Activated naive CD4-positive, alpha-beta T cell treated with anti-CD3 and anti-CD28 coated beads, Interleukin-2, amount 10 ng/mL, durations not matched to agents 7 days and 5 days (primary cell): ENCODE measurements at regions not wholly inside any gene's neighbourhood (a gene's known extent, or its start where the extent isn't known, plus 50 kb on each side); places are given as distances from the start of the nearest gene placed in this dataset.

Experiments used
- CTCF ChIA-PET: fragments of 350-600 bp; sonication (Branson Sonifier 250); formaldehyde crosslinking; loops from one replicate; lab custom pipeline; 2021; ENCODE audit warnings: antibody characterized with exemption; lab: Charles Lee
- DNase-seq: peaks from one replicate; pipeline ENCODE4 v3.0.0-alpha.2; 2020
- H3K27ac Mint-ChIP-seq: one replicate; pipeline ENCODE4 v1.8.0; 2021; ENCODE audit warnings: mild to moderate bottlenecking, moderate library complexity, mixed read lengths
- H3K27me3 Mint-ChIP-seq: one replicate; pipeline ENCODE4 v1.8.0; 2021; ENCODE audit warnings: mild to moderate bottlenecking, mixed read lengths
- H3K36me3 Mint-ChIP-seq: one replicate; pipeline ENCODE4 v1.8.0; 2021; ENCODE audit warnings: mixed read lengths
- H3K4me1 Mint-ChIP-seq: one replicate; pipeline ENCODE4 v1.8.0; 2021; ENCODE audit warnings: mixed read lengths
- H3K4me3 Mint-ChIP-seq: one replicate; pipeline ENCODE4 v1.8.0; 2021; ENCODE audit warnings: mild to moderate bottlenecking, moderate library complexity, mixed read lengths
- H3K9me3 Mint-ChIP-seq: one replicate; pipeline ENCODE4 v1.8.0; 2021; ENCODE audit warnings: mixed read lengths

DNA sequence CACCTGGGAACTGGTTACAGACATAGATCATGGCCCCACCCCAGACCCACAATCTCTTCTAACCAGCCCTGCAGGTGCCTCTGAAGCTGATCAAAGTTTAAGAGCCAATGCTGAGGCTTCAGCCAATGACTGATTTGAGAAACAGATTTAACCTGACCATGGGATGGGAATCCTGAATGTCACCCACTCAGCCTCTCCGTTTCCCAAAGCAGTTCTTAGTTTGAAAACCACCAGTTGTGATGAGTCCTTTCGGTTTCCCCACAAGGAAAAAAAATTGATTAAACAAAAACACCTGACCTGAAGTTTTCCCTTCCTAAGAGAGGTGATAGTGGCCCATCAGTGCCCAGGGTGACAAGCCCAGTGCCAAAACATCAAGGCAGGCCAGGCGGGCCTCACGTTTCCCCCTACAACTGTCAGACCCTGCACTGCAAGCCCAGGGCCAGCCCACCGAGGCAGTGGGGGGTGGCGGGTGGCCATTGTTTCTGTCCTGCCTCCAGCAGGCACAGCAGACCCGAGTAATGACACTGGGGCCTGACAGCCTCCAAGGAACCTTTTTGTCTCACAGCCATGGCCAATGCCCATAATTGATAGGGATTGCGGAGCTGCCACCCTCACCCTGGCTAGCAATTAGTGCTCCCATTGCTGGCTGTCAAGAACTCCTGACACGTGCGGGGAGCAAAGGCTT, 75.4 kb upstream of the ZMIZ1 start:
- Mint-ChIP-seq H3K36me3 (no peaks in the 10 kb centered on the region), H3K27ac (no peak overlapping the region), H3K4me1 (no peaks in the 10 kb centered on the region), H3K27me3 (peaks cover 38% of the 10 kb centered on the region), H3K4me3 (no peak overlapping the region), H3K9me3 (no peaks in the 10 kb centered on the region)
- CTCF ChIA-PET, result no interaction called here
- DNase-seq, result no peak

DNA sequence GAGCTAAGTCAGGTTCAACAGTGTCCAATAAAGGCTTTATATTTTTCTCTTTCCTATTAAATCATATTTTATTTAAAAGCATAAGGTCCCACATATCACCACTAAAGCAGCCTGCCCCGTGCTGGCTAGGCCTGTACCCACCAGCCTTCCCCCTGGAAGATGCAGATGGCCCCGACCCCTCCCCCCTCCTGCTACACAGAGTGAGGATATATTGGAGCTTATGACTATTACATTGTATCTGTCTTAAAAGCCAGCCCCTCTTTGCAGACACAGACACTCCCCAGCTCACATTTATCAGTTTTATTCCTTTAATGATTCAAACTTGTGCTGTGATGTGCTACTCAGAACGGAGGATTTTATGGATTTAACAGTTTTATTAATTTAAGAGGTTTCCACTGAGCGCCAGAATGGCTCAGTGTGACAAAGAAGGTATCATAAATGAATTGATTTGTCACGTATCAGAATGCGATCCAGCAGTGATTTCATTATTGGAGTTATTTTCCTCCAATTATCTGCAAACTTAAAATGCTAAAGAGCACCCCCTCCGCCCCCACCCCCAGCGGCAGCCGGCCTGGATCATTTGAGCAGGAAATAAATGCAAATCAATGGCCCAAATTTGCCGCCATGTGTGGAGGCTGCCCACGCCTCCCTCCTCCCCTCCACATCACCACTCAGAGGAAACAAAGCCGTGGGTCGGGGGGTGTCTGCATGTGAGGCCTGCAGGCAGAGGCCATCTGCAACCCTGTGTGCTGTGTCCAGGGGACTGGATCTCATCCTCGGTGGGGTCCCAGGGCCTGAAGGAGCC, 72.6 kb upstream of the ZMIZ1 start:
- DNase-seq, result no peak
- H3K36me3 Mint-ChIP-seq, result no peaks in the 10 kb centered on the region
- peaks cover under 1% of the 10 kb centered on the region for H3K4me1 Mint-ChIP-seq
- H3K27me3 Mint-ChIP-seq, result peaks cover 37% of the 10 kb centered on the region
- no peak overlapping the region for H3K4me3 Mint-ChIP-seq
- no peaks in the 10 kb centered on the region for H3K9me3 Mint-ChIP-seq
- H3K27ac Mint-ChIP-seq, result no peak overlapping the region
- CTCF ChIA-PET, result interaction anchor here (0.6 kb wide), 1 partner anchor 16 kb away, joined by 3 read pairs; no protein-coding TSS in a partner anchor

DNA sequence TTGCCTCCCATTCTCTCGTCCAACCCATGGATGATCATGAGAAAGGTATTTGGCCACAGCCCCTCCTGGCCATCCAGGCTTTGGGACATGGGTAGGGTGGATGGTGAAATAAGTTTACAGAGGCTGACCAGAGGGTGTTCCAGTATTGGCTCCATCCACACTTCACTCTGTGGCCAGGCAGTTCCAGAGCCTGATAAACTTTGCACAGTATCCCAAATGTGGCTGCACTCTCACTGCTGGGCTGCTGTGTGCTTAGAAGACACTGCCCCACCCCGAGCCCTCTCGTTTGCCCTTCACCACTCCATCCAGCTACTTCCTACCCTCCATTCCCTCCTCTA, 72.0 kb upstream of the ZMIZ1 start:
- H3K27me3 Mint-ChIP-seq, result peaks cover 43% of the 10 kb centered on the region
- CTCF ChIA-PET, result interaction anchor here (0.6 kb wide), 1 partner anchor 489 kb away, joined by 3 read pairs; no protein-coding TSS in a partner anchor
- peaks cover 5% of the 10 kb centered on the region for H3K4me1 Mint-ChIP-seq
- no peak for DNase-seq
- no peaks in the 10 kb centered on the region for H3K9me3 Mint-ChIP-seq
- no peak overlapping the region for H3K27ac Mint-ChIP-seq
- H3K36me3 Mint-ChIP-seq, result no peaks in the 10 kb centered on the region
- H3K4me3 Mint-ChIP-seq, result no peak overlapping the region

DNA sequence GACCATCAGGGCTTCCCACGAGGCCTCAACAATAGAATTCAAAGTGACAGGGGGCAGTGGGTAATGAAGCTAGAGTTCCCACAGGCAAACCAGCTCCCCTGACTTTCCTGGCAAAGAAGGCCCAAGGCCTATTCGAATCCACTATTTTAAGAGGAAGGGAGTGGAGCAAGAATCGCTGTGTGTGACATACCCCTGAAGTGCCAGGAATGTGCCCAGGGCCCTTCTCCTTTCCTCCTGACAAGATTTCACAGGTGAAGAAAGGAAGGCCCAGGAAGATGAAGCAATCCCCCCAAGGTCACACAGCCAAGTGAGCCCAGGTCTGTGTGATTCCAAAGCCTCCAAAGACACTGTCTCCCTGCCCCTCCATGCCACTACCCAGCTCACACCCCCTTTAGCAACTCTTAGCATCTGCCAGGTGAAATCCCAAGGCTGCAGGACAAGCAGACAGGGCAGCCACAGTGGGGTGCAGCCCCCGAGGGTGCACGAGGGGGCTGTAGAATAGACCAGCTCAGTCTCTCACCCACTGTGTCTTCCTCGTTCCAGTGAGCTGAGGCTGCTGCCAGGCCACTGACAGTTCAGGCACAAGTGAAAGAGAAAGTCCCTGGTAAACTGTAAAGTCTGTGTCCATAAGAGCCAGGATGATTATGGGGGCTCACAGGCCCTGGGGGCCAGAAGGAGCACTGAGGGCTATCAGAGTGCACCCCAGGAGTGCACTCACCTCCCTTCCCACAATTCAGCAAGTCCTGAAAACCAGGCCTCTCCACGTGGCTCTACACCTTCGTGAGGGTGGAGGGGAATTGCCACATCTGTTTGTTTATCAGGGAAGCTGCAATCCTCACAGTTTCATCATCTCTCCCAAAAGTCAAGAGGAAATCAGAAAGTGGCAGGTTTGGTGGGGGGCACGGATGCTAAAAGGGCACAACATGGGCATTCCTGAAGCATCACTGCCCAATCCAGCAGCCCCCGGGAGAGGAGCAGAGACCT, 70.8 kb upstream of the ZMIZ1 start:
- DNase-seq, result no peak
- CTCF ChIA-PET, result interaction anchor here (0.6 to 1.2 kb wide), 2 partner anchors 198 to 488 kb away, joined by 3 to 4 read pairs; no protein-coding TSS in a partner anchor
- peaks cover 5% of the 10 kb centered on the region for H3K4me1 Mint-ChIP-seq
- no peaks in the 10 kb centered on the region for H3K36me3 Mint-ChIP-seq
- H3K27ac Mint-ChIP-seq, result no peak overlapping the region
- H3K27me3 Mint-ChIP-seq, result peaks cover 50% of the 10 kb centered on the region
- H3K4me3 Mint-ChIP-seq, result no peak overlapping the region
- H3K9me3 Mint-ChIP-seq, result no peaks in the 10 kb centered on the region

DNA sequence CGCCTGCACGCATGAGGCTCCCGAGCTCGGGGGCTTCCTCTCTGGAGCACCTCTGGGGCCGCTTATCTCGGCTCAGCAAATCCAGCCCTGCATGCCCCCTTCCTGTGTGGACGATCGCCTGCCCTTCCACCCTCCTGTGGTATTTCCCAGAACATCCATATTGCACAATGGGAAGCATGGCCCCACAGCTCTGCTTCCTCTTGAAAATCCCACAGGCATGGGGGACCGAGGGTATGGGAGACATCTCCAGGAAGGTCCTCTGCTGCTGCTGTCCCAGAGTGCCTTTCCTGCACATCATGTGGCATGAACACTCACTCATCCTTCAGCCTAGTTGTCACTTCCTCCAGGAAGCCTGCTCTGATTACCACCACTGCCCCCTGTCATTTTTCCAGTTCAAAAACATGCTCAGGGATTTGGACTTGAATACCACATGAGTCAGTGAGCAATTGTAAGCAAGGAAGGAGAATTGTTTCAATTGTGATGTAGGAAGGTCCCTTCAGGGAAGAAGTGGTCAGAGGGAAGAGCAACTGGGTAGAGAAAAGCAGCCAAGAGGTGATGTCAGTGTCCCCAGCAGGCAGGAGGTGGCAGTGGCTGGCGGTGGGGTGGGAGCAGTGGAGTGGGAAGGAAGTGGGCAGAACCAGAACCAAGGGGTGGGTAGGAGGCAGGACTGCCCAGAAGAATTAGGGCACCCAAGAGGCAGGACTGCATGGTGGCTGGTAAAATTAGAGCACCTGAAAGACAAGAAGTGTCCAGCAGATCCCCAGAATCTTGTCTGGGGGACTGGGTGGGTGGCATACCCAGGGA, 67.5 kb upstream of the ZMIZ1 start:
- H3K4me1 Mint-ChIP-seq, result peaks cover 5% of the 10 kb centered on the region
- no peak overlapping the region for H3K4me3 Mint-ChIP-seq
- no peak for DNase-seq
- no peaks in the 10 kb centered on the region for H3K9me3 Mint-ChIP-seq
- no peak overlapping the region for H3K27ac Mint-ChIP-seq
- CTCF ChIA-PET, result no interaction called here
- H3K27me3 Mint-ChIP-seq, result peaks cover 49% of the 10 kb centered on the region
- no peaks in the 10 kb centered on the region for H3K36me3 Mint-ChIP-seq

DNA sequence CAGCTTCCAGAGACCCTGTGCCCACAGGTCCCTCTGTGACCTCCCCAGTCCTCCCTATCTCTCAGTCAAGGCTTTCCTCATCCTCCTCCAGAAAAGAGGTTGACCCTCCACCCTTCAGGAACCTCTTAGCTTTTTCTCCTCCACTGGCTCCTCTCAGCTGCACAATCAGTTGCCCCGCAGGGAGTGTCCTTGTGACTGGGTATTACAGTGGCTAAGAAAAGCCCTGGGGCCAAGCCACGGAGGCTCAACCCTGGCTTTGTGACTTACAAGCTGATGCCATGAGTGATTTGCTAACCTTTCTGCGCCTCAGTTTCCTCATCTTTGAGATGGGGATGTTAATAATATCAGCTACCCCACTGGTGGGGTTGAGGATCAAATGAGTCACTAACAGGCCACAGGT, 66.4 kb upstream of the ZMIZ1 start:
- Mint-ChIP-seq H3K36me3 (no peaks in the 10 kb centered on the region), H3K27me3 (peaks cover 42% of the 10 kb centered on the region), H3K4me1 (peaks cover 5% of the 10 kb centered on the region), H3K9me3 (no peaks in the 10 kb centered on the region), H3K4me3 (no peak overlapping the region), H3K27ac (no peak overlapping the region)
- CTCF ChIA-PET, result no interaction called here
- no peak for DNase-seq

DNA sequence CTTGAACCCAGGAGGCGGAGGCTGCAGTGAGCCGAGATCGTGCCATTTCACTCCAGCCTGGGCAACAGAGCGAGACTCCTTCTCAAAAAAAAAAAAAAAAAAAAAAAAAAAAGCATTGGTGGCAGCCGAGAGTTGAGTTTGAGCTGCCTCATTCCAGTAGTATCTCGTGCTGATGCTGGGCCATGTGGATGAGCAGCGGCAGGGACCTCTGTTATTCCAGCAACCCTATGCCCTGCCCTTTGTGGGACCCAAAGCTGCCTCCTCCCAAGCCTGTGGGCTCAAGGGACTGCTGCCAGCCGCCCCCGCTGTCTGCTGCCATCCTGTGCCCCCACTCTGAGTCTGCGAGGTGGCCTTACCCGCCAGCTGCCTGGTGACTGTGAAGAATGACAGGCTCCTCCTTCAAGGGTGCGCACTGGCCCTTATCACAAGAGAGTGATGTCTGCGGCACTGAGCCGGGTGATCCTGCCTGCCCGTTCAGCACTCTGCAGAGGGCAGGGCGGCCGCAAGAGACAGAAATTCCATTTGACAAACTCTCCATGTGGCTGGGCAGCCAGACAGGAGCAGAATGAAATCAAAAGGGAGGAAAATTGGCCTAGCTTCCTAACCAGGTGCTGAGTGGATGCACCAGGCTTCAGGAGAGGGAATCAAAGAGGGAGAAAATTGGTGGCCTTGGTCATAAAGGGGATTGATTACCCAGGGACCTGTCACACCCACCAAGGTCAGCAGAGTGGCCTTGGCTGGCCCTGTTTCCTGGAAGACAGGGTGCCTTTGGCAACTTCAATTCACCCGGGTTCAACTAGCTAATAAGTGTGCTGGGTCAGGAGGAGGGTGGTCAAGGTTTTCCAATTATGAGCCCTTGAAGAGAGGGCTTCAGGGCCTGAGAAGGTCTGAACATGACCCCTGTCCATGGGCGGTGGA, 65.3 kb upstream of the ZMIZ1 start:
- DNase-seq, result no peak
- no peaks in the 10 kb centered on the region for H3K9me3 Mint-ChIP-seq
- peaks cover 36% of the 10 kb centered on the region for H3K27me3 Mint-ChIP-seq
- CTCF ChIA-PET, result interaction anchor here (0.6 kb wide), 1 partner anchor 908 kb away, joined by 3 read pairs; no protein-coding TSS in a partner anchor
- H3K4me1 Mint-ChIP-seq, result peaks cover 5% of the 10 kb centered on the region
- no peaks in the 10 kb centered on the region for H3K36me3 Mint-ChIP-seq
- H3K4me3 Mint-ChIP-seq, result no peak overlapping the region
- no peak overlapping the region for H3K27ac Mint-ChIP-seq

DNA sequence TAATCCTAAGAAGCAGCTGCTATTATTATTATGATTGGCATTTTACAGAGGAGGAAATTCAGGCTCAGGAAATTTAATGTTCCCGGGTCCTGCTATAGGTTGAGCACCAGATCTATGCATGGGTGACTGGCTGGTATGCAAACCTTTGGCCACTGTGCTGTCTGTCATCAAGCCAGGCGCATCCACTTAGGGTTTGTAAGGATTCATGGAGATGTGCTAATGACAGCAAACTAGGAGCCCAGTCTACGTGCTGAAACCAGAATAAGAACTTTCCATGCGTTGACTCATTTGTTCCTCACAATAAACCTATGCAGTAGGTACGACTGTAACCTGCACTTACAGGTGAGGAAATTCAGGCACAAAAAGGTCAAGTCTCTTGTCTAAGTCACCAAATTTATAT, 64.5 kb upstream of the ZMIZ1 start:
- Mint-ChIP-seq H3K4me1 (peaks cover 5% of the 10 kb centered on the region), H3K27me3 (peaks cover 36% of the 10 kb centered on the region), H3K36me3 (no peaks in the 10 kb centered on the region), H3K4me3 (no peak overlapping the region), H3K27ac (no peak overlapping the region), H3K9me3 (no peaks in the 10 kb centered on the region)
- DNase-seq, result no peak
- CTCF ChIA-PET, result no interaction called here

DNA sequence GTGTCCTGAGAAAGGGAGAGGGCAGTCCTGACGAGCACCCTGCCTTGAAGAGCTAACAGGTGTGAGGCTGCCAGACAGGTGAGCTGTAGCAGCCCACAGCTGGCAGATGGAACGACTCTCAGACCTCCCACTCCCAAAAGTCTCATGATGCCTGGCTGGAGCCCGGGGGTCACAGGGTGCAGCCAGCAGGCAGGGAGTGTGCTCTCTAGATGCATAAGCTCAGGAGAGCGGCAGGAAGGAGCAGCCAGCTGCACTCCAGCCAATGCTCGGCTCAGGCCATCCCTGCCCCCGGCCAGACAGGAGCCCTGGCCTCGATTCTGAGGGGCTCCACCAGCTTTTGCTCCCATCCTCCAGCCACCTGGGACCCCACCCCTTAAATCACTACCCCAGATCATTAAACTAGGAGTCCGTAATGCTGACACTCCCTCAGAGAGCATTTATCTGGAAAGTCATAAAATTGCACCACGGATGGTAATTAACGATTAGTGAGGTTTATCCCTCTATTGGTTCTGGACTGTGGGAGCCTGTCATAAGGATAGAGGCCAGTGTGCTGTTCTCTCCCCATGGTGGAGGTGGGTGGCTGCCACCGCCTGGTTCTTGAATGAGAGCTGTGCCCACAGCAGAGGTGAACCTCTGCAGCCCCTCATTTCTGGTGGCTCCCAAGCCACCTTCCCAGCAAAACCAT, 63.5 kb upstream of the ZMIZ1 start:
- Mint-ChIP-seq H3K27me3 (peaks cover 36% of the 10 kb centered on the region), H3K4me1 (peaks cover 5% of the 10 kb centered on the region), H3K9me3 (no peaks in the 10 kb centered on the region), H3K36me3 (no peaks in the 10 kb centered on the region), H3K4me3 (no peak overlapping the region), H3K27ac (no peak overlapping the region)
- DNase-seq, result no peak
- CTCF ChIA-PET, result no interaction called here

DNA sequence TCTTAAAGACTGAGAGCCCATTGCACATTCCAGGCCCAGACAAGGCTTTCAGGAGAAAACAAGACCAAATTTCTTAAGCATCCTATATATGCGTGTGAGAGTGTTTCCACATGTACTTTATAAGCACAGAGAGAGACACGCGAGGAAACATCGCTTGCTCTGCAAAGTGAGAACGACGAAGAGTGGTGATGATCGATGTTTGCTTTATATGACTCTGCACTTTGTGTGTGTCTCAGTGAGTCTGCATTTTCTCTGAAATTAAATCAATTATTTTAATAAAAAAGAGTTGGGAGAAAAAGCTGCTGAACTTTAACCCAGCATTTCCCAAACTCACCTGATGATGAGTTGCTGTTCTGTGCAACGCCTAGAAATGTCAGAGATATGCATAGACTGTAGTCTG, 61.7 kb upstream of the ZMIZ1 start:
- H3K4me3 Mint-ChIP-seq, result no peak overlapping the region
- no peaks in the 10 kb centered on the region for H3K36me3 Mint-ChIP-seq
- CTCF ChIA-PET, result no interaction called here
- no peaks in the 10 kb centered on the region for H3K4me1 Mint-ChIP-seq
- no peak overlapping the region for H3K27ac Mint-ChIP-seq
- H3K9me3 Mint-ChIP-seq, result no peaks in the 10 kb centered on the region
- H3K27me3 Mint-ChIP-seq, result peaks cover 32% of the 10 kb centered on the region
- DNase-seq, result no peak

DNA sequence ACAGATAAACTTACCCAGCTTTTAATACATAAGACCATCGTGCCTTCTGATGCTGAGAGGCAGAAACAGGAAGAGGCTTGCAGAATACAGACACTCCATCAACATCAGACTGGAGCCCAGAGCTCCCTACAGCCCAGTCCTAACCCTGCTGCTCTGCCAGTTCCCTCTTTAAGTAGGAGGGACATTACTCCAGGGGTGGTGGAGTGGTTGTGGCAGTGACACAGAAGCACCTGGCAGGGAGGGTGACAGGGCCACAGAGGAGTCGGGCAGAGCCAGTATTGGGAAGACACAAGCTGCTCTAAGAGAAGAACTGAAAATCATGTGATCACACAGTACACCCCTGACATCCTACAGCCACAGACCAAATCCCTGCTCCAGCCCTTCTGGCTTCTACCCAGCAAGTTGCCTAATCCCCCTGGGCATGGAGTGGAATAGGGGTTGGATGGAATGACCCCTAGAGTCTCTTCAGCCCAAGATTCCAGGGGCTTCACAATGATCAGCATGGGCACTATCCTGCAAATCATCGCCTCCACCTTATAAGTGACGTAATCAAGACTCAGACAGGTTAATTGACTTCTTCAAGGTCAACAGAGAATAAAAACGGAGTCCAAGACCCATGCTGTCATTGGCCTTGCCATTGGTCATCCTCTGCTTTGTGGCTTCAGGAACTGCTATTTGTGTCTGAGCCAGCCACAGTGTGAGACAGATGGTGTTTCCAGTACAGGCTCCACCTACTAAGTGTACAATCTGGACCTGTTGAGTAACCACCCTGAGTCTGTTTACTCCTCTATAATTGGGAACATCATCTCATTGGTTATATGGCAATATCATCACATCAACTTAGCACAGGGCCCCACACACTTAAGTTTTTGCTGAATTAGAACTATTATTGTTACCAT, 61.1 kb upstream of the ZMIZ1 start:
- Mint-ChIP-seq H3K4me1 (no peaks in the 10 kb centered on the region), H3K4me3 (no peak overlapping the region), H3K9me3 (no peaks in the 10 kb centered on the region), H3K36me3 (no peaks in the 10 kb centered on the region), H3K27ac (no peak overlapping the region), H3K27me3 (peaks cover 31% of the 10 kb centered on the region)
- CTCF ChIA-PET, result no interaction called here
- DNase-seq, result no peak

DNA sequence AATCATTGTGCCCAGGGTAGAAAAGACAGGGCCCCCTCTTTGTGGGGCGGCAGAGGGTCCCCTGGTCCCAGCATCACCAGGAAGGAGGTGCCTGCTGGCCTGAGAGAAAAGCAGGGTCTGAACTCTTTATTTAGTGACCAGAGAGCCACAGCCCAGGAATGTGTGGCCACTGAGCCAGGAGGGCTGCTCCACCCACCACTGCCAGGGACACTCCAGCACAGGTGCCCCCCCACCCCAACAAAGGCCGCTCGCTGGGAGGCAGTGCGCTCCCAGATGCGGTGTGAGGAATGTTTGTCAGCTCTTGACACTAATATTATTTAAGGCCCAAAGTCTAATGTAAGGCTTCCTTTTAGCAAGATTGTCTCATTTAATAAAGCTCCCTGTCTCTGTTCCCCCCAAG, 59.6 kb upstream of the ZMIZ1 start:
- H3K36me3 Mint-ChIP-seq, result no peaks in the 10 kb centered on the region
- H3K9me3 Mint-ChIP-seq, result no peaks in the 10 kb centered on the region
- peaks cover 30% of the 10 kb centered on the region for H3K27me3 Mint-ChIP-seq
- H3K4me1 Mint-ChIP-seq, result no peaks in the 10 kb centered on the region
- H3K27ac Mint-ChIP-seq, result no peak overlapping the region
- DNase-seq, result no peak
- CTCF ChIA-PET, result no interaction called here
- H3K4me3 Mint-ChIP-seq, result no peak overlapping the region
